Hepatocyte (in vitro differentiated cells): ENCODE measurements at regions not wholly inside any gene's neighbourhood (a gene's known extent, or its start where the extent isn't known, plus 50 kb on each side); places are given as distances from the start of the nearest gene placed in this dataset.
"Not testable (repeated sequence)": the region's sequence is repeated elsewhere in the genome, so short reads cannot be mapped to it uniquely, and the experiment has no call there.

ENCODE experiments used
- EZH2 ChIP-seq: fragments of 200-600 bp; sonication (generic); IDR thresholded peaks from 2 replicates; pipeline ENCODE4 v1.6.1; 2016; ENCODE audit warnings: antibody characterized with exemption, mild to moderate bottlenecking, borderline replicate concordance
- TF ChIP-seq, protein P1 (sequence below): fragments of 200-600 bp; sonication (generic); IDR thresholded peaks from 2 replicates; pipeline ENCODE4 v1.5.1; 2016; ENCODE audit warnings: antibody characterized with exemption, mild to moderate bottlenecking; ENCODE audit not compliant: poor library complexity

DNA sequence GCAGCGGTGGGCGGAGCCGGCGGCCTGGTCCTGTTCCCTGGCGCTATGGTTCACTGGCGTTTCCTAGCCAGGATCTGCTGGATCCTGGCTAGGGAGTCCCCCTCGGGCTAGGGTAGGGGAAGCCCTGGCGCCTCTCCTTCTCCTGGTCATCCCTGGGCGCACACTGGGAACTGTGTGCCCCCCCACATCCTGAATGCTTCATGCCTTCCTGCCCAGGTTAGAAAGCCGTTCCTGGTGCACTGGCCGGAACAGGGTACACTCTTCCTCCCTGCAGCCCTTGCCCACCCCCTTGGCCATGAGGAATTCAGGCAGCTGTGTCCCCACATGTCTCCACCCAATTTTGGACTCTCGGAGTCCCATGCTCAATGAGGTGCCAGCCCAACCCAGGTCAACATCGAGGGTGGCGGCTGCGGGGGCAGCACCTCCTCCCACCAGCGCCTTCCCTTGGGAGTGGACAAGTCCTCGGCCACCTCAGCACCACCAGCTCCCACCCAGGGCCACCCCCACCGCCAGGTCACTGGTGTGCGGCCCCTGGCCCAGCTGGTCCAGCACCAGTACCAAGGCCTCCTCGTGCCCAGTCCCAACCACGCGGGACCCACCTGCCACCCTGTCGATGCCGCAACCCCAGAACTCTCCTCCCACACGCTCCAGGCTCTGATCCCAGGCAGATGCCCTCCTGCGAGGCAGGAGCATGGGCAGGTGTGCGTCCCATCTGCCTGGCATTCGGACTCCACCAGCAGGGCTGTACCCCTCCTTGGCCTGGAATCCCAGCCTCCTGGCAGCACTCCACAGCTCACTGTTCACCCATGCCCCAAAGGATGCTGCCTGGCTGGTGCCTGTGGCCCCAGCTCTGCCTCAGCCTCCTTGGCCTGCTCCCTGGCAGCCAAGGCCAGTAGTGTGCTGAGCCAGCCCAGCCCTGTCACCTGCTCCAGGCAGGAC, 77.0 kb downstream of the GOLGA8G start:
- TF ChIP-seq, protein P1, sequence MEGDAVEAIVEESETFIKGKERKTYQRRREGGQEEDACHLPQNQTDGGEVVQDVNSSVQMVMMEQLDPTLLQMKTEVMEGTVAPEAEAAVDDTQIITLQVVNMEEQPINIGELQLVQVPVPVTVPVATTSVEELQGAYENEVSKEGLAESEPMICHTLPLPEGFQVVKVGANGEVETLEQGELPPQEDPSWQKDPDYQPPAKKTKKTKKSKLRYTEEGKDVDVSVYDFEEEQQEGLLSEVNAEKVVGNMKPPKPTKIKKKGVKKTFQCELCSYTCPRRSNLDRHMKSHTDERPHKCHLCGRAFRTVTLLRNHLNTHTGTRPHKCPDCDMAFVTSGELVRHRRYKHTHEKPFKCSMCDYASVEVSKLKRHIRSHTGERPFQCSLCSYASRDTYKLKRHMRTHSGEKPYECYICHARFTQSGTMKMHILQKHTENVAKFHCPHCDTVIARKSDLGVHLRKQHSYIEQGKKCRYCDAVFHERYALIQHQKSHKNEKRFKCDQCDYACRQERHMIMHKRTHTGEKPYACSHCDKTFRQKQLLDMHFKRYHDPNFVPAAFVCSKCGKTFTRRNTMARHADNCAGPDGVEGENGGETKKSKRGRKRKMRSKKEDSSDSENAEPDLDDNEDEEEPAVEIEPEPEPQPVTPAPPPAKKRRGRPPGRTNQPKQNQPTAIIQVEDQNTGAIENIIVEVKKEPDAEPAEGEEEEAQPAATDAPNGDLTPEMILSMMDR, result not testable (repeated sequence)
- not testable (repeated sequence) for TF ChIP-seq EZH2
